ENCODE measurements at regions not wholly inside any gene's neighbourhood (a gene's known extent, or its start where the extent isn't known, plus 50 kb on each side); places are given as distances from the start of the nearest gene placed in this dataset.

DNA sequence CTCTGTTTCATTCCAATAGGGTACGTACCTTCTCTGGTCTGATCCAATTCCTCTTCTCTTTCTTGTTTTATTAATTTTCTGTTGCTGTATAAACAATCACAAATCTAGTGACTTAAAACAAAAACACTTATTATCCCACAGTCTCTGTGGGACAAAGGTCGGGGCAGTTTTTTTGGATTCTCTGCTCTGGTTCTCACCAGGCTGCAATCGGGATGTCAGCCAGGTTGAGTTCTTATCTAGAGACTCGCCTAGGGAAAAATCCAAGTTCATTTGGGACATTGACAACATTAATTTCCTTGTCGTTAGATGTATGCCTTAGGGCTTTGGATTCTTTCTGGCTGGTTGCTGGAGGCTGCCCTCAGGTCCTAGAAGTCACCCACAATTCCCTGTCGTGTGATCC, 430.5 kb upstream of the RORB start:
- Histone ChIP-seq H3K27me3 (ENCODE audit: insufficient read depth) (no peaks in the 10 kb centered on the region), H4K20me1 (ENCODE audit: insufficient read depth) (no peaks in the 10 kb centered on the region), H3K79me2 (ENCODE audit: insufficient read depth) (no peaks in the 10 kb centered on the region), H3K9me2 (no peaks in the 10 kb centered on the region), H3K4me1 (ENCODE audit: control insufficient read depth in 1 of 2, insufficient read depth in 2 of 2, low read depth in 1 of 2, low read length in 1 of 2) (no peaks in the 10 kb centered on the region), H3K9me3 (no peaks in the 10 kb centered on the region), H3K36me3 (replicated peaks in 1 of 2; ENCODE audit: control insufficient read depth in 1 of 2, insufficient read depth in 2 of 2, low read length in 1 of 2) (no peaks in the 10 kb centered on the region), H3K27ac (ENCODE audit: low read depth in 2 of 2, low read length in 1 of 2) (no peak overlapping the region), H3K4me3 (ENCODE audit: low read depth in 2 of 2, low read length in 1 of 2) (no peak overlapping the region), H3K9ac (no peak overlapping the region), H2AFZ (ENCODE audit: low read depth) (no peak overlapping the region), H3F3A (replicated peaks; ENCODE audit: insufficient read depth) (no peaks in the 10 kb centered on the region), H3K4me2 (no peak overlapping the region)
- WGBS (ENCODE audit: low lambda C conversion rate): 19% methylated on average over 6 of the region's 6 CpGs
- POLR2A ChIA-PET: no interaction called here
- TF ChIP-seq FOXM1 (IDR thresholded peaks at IDR 0.05; ENCODE audit: low read depth) (no peak), USF2 (IDR thresholded peaks at IDR 0.05; ENCODE audit: borderline replicate concordance, low read depth, low read length) (no peak), FOXJ3 (CRISPR knock-in tag; IDR thresholded peaks at IDR 0.05) (no peak), TCF12 (IDR thresholded peaks at IDR 0.05) (no peak), NRF1 (IDR thresholded peaks at IDR 0.05; ENCODE audit: low read depth, low read length) (no peak), NFIC (IDR thresholded peaks at IDR 0.05; ENCODE audit: borderline replicate concordance) (no peak), MXI1 (IDR thresholded peaks at IDR 0.05; ENCODE audit: low read depth, low read length) (no peak), RFX5 (IDR thresholded peaks at IDR 0.05; ENCODE audit: low read length) (no peak), GABPA (IDR thresholded peaks at IDR 0.05; ENCODE audit: low read depth) (no peak), REST (IDR thresholded peaks at IDR 0.05; ENCODE audit: low read depth, low read length) (no peak), RAD21 (IDR thresholded peaks at IDR 0.05; ENCODE audit: low read length) (no peak), RCOR1 (IDR thresholded peaks at IDR 0.05; ENCODE audit: low read length) (no peak), PBX3 (IDR thresholded peaks at IDR 0.05) (no peak), JUND (IDR thresholded peaks at IDR 0.05) (no peak), ZBTB33 (IDR thresholded peaks at IDR 0.05; ENCODE audit: borderline replicate concordance, low read depth) (no peak), POLR2AphosphoS5 (IDR thresholded peaks at IDR 0.05; ENCODE audit: low read depth, low read length) (no peak), EZH2phosphoT487 (IDR thresholded peaks at IDR 0.05; ENCODE audit: borderline replicate concordance, low read depth) (no peak)
- TF ChIP-seq, protein P1, sequence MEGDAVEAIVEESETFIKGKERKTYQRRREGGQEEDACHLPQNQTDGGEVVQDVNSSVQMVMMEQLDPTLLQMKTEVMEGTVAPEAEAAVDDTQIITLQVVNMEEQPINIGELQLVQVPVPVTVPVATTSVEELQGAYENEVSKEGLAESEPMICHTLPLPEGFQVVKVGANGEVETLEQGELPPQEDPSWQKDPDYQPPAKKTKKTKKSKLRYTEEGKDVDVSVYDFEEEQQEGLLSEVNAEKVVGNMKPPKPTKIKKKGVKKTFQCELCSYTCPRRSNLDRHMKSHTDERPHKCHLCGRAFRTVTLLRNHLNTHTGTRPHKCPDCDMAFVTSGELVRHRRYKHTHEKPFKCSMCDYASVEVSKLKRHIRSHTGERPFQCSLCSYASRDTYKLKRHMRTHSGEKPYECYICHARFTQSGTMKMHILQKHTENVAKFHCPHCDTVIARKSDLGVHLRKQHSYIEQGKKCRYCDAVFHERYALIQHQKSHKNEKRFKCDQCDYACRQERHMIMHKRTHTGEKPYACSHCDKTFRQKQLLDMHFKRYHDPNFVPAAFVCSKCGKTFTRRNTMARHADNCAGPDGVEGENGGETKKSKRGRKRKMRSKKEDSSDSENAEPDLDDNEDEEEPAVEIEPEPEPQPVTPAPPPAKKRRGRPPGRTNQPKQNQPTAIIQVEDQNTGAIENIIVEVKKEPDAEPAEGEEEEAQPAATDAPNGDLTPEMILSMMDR (IDR thresholded peaks at IDR 0.05): no peak
- TF ChIP-seq, protein P2, sequence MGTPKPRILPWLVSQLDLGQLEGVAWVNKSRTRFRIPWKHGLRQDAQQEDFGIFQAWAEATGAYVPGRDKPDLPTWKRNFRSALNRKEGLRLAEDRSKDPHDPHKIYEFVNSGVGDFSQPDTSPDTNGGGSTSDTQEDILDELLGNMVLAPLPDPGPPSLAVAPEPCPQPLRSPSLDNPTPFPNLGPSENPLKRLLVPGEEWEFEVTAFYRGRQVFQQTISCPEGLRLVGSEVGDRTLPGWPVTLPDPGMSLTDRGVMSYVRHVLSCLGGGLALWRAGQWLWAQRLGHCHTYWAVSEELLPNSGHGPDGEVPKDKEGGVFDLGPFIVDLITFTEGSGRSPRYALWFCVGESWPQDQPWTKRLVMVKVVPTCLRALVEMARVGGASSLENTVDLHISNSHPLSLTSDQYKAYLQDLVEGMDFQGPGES (IDR thresholded peaks at IDR 0.05; ENCODE audit: low read depth, low read length): no peak
- TF ChIP-seq, protein P3, sequence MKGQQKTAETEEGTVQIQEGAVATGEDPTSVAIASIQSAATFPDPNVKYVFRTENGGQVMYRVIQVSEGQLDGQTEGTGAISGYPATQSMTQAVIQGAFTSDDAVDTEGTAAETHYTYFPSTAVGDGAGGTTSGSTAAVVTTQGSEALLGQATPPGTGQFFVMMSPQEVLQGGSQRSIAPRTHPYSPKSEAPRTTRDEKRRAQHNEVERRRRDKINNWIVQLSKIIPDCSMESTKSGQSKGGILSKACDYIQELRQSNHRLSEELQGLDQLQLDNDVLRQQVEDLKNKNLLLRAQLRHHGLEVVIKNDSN (IDR thresholded peaks at IDR 0.05; ENCODE audit: borderline replicate concordance, low read depth): no peak
- DNase-seq: no peak
- CTCF ChIA-PET: no interaction called here

All from SK-N-SH (cell line).